Osteocyte (in vitro differentiated cells): ENCODE measurements at regions not wholly inside any gene's neighbourhood (a gene's known extent, or its start where the extent isn't known, plus 50 kb on each side); places are given as distances from the start of the nearest gene placed in this dataset.

Experiments
- DNase-seq: peaks from one replicate; pipeline ENCODE4 v3.0.0; 2021; ENCODE audit warnings: mixed read lengths; ENCODE audit not compliant: unreplicated experiment; ENCODE audit errors: extremely low spot score
- H3K27ac Mint-ChIP-seq: one replicate; pipeline ENCODE4 v1.8.0; 2021; ENCODE audit warnings: mild to moderate bottlenecking, mixed read lengths; ENCODE audit not compliant: unreplicated experiment
- H3K27me3 Mint-ChIP-seq: one replicate; pipeline ENCODE4 v1.8.0; 2021; ENCODE audit warnings: mixed read lengths; ENCODE audit not compliant: unreplicated experiment
- H3K36me3 Mint-ChIP-seq: one replicate; pipeline ENCODE4 v1.8.0; 2021; ENCODE audit warnings: mixed read lengths; ENCODE audit not compliant: unreplicated experiment
- H3K4me1 Mint-ChIP-seq: one replicate; pipeline ENCODE4 v1.8.0; 2021; ENCODE audit warnings: mixed read lengths; ENCODE audit not compliant: unreplicated experiment
- H3K4me3 Mint-ChIP-seq: one replicate; pipeline ENCODE4 v1.8.0; 2021; ENCODE audit warnings: mild to moderate bottlenecking, moderate library complexity, mixed read lengths; ENCODE audit not compliant: unreplicated experiment
- H3K9me3 Mint-ChIP-seq: one replicate; pipeline ENCODE4 v1.8.0; 2021; ENCODE audit warnings: mixed read lengths; ENCODE audit not compliant: unreplicated experiment
- TF ChIP-seq, protein P1 (sequence below): fragments of 200-600 bp; sonication (generic); IDR thresholded peaks from 2 replicates; pipeline ENCODE4 v1.5.0; 2021; ENCODE audit warnings: antibody characterized with exemption, mild to moderate bottlenecking, moderate library complexity

DNA sequence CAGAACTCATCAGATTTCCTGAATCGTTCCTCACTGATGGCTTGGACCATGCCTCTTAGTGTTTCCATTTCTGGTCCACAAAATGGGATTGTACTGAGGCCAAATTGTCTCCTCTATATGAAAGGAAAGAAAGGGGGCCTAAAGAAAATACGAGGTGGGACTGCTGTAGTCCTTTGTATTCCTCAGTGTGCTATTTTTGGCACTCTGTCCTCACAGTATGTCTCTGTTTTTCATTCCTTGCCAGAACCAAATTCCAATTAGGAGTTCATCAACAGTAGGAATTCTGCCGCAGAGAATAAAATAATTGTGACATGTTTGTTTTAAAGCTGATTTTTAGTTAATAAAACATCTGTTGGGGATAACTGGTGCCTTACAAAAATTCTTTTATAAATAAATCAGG lies 515.7 kb downstream of the SMARCA1 start:
- Mint-ChIP-seq H3K4me1 (no peaks in the 10 kb centered on the region), H3K27ac (no peak overlapping the region), H3K36me3 (no peaks in the 10 kb centered on the region), H3K9me3 (no peaks in the 10 kb centered on the region), H3K27me3 (no peaks in the 10 kb centered on the region), H3K4me3 (no peak overlapping the region)
- TF ChIP-seq, protein P1, sequence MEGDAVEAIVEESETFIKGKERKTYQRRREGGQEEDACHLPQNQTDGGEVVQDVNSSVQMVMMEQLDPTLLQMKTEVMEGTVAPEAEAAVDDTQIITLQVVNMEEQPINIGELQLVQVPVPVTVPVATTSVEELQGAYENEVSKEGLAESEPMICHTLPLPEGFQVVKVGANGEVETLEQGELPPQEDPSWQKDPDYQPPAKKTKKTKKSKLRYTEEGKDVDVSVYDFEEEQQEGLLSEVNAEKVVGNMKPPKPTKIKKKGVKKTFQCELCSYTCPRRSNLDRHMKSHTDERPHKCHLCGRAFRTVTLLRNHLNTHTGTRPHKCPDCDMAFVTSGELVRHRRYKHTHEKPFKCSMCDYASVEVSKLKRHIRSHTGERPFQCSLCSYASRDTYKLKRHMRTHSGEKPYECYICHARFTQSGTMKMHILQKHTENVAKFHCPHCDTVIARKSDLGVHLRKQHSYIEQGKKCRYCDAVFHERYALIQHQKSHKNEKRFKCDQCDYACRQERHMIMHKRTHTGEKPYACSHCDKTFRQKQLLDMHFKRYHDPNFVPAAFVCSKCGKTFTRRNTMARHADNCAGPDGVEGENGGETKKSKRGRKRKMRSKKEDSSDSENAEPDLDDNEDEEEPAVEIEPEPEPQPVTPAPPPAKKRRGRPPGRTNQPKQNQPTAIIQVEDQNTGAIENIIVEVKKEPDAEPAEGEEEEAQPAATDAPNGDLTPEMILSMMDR = no peak
- DNase-seq = no peak

DNA sequence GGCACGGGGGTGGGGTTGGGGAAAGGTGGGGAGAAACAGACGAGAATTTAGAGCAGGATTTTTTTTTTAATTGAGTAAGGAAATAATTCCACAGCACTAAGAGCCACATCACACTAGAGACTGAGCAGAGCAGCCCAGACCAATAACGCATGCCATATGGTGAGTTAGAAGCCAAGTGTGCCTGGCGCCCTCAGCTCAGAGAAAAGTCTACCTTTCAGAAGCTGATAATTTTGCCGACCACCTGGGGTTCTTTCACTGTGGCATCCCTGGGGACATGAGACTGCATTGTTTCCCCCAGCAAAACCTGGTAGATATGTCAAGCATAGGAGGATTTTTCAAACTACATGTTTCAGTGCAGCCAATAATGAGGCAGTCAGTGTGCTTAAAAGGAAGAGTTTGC lies 516.8 kb downstream of the SMARCA1 start:
- Mint-ChIP-seq H3K9me3 (peaks cover 5% of the 10 kb centered on the region), H3K36me3 (no peaks in the 10 kb centered on the region), H3K27me3 (no peaks in the 10 kb centered on the region), H3K27ac (no peak overlapping the region), H3K4me1 (no peaks in the 10 kb centered on the region), H3K4me3 (no peak overlapping the region)
- TF ChIP-seq, protein P1 = no peak
- no peak for DNase-seq

DNA sequence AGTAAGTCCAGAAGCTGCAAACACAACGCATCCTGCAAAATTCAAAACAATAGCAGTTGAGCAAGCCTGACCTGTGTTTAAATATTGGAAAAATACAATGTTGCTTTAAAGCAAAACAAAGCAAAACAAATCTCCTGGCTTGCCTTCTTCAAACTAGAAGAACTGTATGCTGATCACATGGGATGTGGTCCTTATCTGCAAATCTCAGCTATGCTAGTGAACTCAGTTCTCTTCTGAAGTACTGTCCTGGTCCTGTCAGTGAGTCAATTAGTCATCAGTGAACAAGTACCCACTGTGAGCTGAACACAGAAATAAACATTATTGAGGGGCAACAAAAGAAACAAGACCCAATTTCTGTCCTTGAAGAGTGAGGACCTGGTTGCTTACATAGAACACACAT lies 522.5 kb downstream of the SMARCA1 start:
- Mint-ChIP-seq H3K27ac (no peak overlapping the region), H3K4me3 (no peak overlapping the region), H3K36me3 (no peaks in the 10 kb centered on the region), H3K27me3 (no peaks in the 10 kb centered on the region), H3K4me1 (no peaks in the 10 kb centered on the region), H3K9me3 (peaks cover 8% of the 10 kb centered on the region)
- TF ChIP-seq, protein P1 = no peak
- DNase-seq = no peak

DNA sequence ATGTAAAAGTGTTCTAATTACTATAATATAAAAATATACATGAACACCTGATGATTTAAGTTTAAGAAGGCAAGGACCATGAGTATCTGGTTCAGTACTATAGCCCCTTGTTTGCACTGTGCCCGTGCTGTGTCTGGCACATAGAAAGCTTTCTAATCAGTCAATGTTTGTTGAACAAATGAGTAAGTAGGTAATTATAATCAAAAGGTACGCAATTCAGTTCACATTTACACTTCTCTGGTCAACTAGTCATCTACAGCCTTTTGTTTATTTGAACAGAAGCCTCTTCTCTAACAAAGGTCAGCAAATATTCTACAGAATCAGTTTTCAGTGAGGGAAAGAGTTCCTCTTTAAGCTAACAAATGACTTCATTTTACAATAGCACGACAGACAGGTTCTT lies 523.3 kb downstream of the SMARCA1 start:
- H3K9me3 Mint-ChIP-seq = peaks cover 13% of the 10 kb centered on the region
- H3K36me3 Mint-ChIP-seq = no peaks in the 10 kb centered on the region
- H3K4me3 Mint-ChIP-seq = no peak overlapping the region
- TF ChIP-seq, protein P1 = no peak
- no peak overlapping the region for H3K27ac Mint-ChIP-seq
- no peaks in the 10 kb centered on the region for H3K4me1 Mint-ChIP-seq
- no peak for DNase-seq
- H3K27me3 Mint-ChIP-seq = no peaks in the 10 kb centered on the region

DNA sequence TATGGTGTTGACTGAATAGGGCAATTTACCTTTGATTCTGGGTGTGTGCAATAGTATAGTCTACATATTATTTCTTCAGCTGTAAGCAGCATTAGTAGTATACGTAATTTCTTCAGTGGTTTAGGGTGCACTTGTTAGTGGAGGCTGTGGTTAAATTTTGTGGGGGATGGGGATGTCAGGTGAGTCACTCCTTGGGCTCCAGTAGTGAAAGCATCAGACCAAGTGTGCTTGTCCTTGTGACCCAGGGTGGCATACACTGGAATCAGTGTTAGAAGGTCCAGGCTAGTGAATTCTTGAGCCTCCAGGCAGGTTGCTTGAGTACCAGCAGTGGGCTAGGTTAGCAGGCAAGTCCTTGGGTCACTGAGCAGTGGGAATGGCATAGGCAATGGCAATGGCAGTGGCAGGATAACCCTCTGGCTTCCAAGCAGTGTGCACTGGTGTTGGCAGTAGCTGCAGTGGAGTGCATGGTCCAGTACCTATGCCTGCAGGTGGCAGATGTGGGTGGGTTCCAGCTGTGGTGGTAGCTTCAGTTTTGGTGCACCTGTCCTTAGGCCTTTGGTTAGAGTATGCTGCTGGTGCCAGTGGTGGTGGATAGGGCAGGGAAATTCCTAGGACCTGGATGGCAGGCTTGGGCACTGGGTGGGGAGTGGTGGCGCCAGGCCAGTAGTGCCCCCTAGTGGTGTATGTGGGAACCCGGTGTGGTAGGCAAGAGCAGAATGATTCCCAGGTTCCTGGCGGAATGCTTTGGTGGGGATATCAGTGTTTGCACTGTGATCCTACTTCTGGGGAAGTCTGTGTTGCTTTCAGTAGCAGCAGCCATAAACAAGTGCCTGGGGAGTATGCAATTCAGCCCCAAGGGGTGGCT lies 531.0 kb downstream of the SMARCA1 start:
- H3K9me3 Mint-ChIP-seq = peaks cover 43% of the 10 kb centered on the region
- H3K27ac Mint-ChIP-seq = no peak overlapping the region
- no peaks in the 10 kb centered on the region for H3K4me1 Mint-ChIP-seq
- TF ChIP-seq, protein P1 = no peak
- no peaks in the 10 kb centered on the region for H3K36me3 Mint-ChIP-seq
- H3K27me3 Mint-ChIP-seq = no peaks in the 10 kb centered on the region
- no peak for DNase-seq
- no peak overlapping the region for H3K4me3 Mint-ChIP-seq
